Endothelial cell of umbilical vein (primary cell): ENCODE measurements at regions not wholly inside any gene's neighbourhood (a gene's known extent, or its start where the extent isn't known, plus 50 kb on each side); places are given as distances from the start of the nearest gene placed in this dataset.

Source experiments
- EZH2 ChIP-seq: IDR thresholded peaks from 2 replicates; pipeline ENCODE4 v1.6.1; 2012; ENCODE audit warnings: borderline replicate concordance, low read depth, mild to moderate bottlenecking, moderate library complexity, low read length, inconsistent platforms; ENCODE audit not compliant: severe bottlenecking
- FOS ChIP-seq: IDR thresholded peaks from 2 replicates; pipeline ENCODE4 v1.6.1; 2011; ENCODE audit warnings: mild to moderate bottlenecking, low read length, moderate library complexity, borderline replicate concordance; ENCODE audit not compliant: insufficient read depth
- GATA2 ChIP-seq: IDR thresholded peaks from 2 replicates; pipeline ENCODE4 v1.7.0; 2011; ENCODE audit warnings: low read depth, mild to moderate bottlenecking, moderate library complexity, mixed read lengths, low read length; ENCODE audit not compliant: insufficient read length, insufficient read depth
- JUN ChIP-seq: IDR thresholded peaks from 2 replicates; pipeline ENCODE4 v1.6.1; 2011; ENCODE audit warnings: borderline replicate concordance, low read depth; ENCODE audit not compliant: insufficient read length, insufficient read depth
- MYC ChIP-seq: IDR thresholded peaks from one replicate; pipeline ENCODE4 v1.6.1; 2011; ENCODE audit warnings: mild to moderate bottlenecking, low read depth, low read length
- POLR2A ChIP-seq: IDR thresholded peaks from 2 replicates; pipeline ENCODE4 v1.6.1; 2012; ENCODE audit warnings: low read depth, mild to moderate bottlenecking, control low read depth, low read length
- POLR2AphosphoS5 ChIP-seq: IDR thresholded peaks from 2 replicates; pipeline ENCODE4 v1.6.1; 2012; ENCODE audit warnings: low read depth, mild to moderate bottlenecking, control low read depth, low read length, moderate library complexity; ENCODE audit not compliant: insufficient read depth
- TF ChIP-seq, protein P1 (sequence below): IDR thresholded peaks from 2 replicates; pipeline ENCODE4 v1.6.1; 2011; ENCODE audit not compliant: insufficient read depth, insufficient read length
- TF ChIP-seq, protein P2 (sequence below), 2 donors: IDR thresholded peaks; 1 replicate in 1 of 2; 2 replicates in 1 of 2; pipeline ENCODE4 v1.5.1; 2011; ENCODE audit warnings: low read length in 2 of 2, mild to moderate bottlenecking in 2 of 2, moderate library complexity in 2 of 2, control low read depth in 1 of 2, inconsistent platforms in 1 of 2, low read depth in 1 of 2; ENCODE audit not compliant: insufficient read depth in 1 of 2; ENCODE audit errors: extremely low read depth in 1 of 2

DNA sequence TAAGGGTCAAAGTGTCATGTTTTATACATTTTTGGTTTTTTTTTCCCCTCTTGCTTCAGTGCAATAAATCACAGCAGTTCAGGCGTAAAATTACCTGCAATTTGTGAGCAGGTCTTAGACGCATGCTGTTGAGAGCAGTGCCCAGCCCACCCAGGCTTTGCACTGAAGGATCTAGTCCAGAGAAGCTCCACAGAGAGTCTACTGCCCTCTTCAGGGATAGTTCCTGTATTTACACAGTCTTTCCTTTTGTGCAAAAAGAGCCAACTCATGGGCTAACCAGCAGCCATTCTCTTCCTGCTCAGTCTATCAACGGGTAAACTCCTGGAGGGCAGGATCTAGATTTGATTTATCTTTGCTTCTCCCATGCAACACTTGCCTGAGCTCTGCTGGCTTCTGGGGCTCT lies 82.2 kb upstream of the NAMPT start:
- TF ChIP-seq, protein P1, sequence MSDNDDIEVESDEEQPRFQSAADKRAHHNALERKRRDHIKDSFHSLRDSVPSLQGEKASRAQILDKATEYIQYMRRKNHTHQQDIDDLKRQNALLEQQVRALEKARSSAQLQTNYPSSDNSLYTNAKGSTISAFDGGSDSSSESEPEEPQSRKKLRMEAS: no peak
- TF ChIP-seq, protein P2, sequence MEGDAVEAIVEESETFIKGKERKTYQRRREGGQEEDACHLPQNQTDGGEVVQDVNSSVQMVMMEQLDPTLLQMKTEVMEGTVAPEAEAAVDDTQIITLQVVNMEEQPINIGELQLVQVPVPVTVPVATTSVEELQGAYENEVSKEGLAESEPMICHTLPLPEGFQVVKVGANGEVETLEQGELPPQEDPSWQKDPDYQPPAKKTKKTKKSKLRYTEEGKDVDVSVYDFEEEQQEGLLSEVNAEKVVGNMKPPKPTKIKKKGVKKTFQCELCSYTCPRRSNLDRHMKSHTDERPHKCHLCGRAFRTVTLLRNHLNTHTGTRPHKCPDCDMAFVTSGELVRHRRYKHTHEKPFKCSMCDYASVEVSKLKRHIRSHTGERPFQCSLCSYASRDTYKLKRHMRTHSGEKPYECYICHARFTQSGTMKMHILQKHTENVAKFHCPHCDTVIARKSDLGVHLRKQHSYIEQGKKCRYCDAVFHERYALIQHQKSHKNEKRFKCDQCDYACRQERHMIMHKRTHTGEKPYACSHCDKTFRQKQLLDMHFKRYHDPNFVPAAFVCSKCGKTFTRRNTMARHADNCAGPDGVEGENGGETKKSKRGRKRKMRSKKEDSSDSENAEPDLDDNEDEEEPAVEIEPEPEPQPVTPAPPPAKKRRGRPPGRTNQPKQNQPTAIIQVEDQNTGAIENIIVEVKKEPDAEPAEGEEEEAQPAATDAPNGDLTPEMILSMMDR (IDR thresholded peaks at IDR 0.05; ENCODE audit: extremely low read depth in 1 of 2, insufficient read depth in 1 of 2, low read depth in 1 of 2, low read length in 2 of 2): peak; percentile 23 to 36
- TF ChIP-seq POLR2A (no peak), POLR2AphosphoS5 (no peak), MYC (no peak), EZH2 (no peak), JUN (no peak), GATA2 (no peak), FOS (no peak)
